PC-3 (cell line): ENCODE measurements at regions not wholly inside any gene's neighbourhood (a gene's known extent, or its start where the extent isn't known, plus 50 kb on each side); places are given as distances from the start of the nearest gene placed in this dataset.

Source experiments
- ATAC-seq: fragments of 200-7000 bp; cut with Tn5 transposase; 2 replicates; pipeline ENCODE4 v1.9.1; 2020; ENCODE audit warnings: mild to moderate bottlenecking, moderate library complexity
- BruUV-seq: library from RNA; stranded (reverse); fragments of 400-500 nt; replicated peaks from 2 replicates; lab custom pipeline; 2021; lab: Mats Ljungman, UMichigan
- CTCF ChIA-PET: fragments of 300-600 bp; sonication (Branson Sonifier 250); formaldehyde crosslinking; loops from one replicate; lab custom pipeline; 2022; ENCODE audit warnings: antibody characterized with exemption; lab: Charles Lee
- POLR2A ChIA-PET: fragments of 300-600 bp; sonication (Branson Sonifier 250); formaldehyde crosslinking; loops from one replicate; lab custom pipeline; 2022; ENCODE audit warnings: antibody characterized with exemption; ENCODE audit not compliant: unreplicated experiment; lab: Charles Lee
- DNase-seq: peaks from one replicate; pipeline ENCODE4 v3.0.0-alpha.2; 2015
- H2AFZ ChIP-seq: fragments of 300-600 bp; sonication (generic); 2 replicates; pipeline ENCODE4 v1.6.0; 2016; ENCODE audit warnings: antibody characterized with exemption, low read length
- H3F3A ChIP-seq: fragments of 300-600 bp; sonication (generic); one replicate; pipeline ENCODE4 v1.6.0; 2017; ENCODE audit warnings: antibody characterized with exemption, low read length, control low read depth, mild to moderate bottlenecking; ENCODE audit not compliant: unreplicated experiment
- H3K27ac ChIP-seq: fragments of 300-600 bp; sonication (generic); 2 replicates; pipeline ENCODE4 v1.5.1; 2016; ENCODE audit warnings: mild to moderate bottlenecking, low read length
- H3K27me3 ChIP-seq: fragments of 300-600 bp; sonication (generic); 2 replicates; pipeline ENCODE4 v1.6.1; 2016; ENCODE audit warnings: low read length, mixed read lengths
- H3K36me3 ChIP-seq: fragments of 300-600 bp; sonication (generic); 2 replicates; pipeline ENCODE4 v1.6.1; 2016; ENCODE audit warnings: low read depth, mixed run types, low read length, mixed read lengths
- H3K4me1 ChIP-seq: fragments of 300-600 bp; sonication (generic); 2 replicates; pipeline ENCODE4 v1.5.1; 2016; ENCODE audit warnings: low read length; ENCODE audit not compliant: insufficient read depth
- H3K4me2 ChIP-seq: fragments of 300-600 bp; sonication (generic); 2 replicates; pipeline ENCODE4 v1.6.0; 2016; ENCODE audit warnings: low read length
- H3K4me3 ChIP-seq: fragments of 300-600 bp; sonication (generic); 2 replicates; pipeline ENCODE4 v1.5.1; 2016; ENCODE audit warnings: mild to moderate bottlenecking, low read length, mixed read lengths
- H3K79me2 ChIP-seq: fragments of 300-600 bp; sonication (generic); 2 replicates; pipeline ENCODE4 v1.6.1; 2017; ENCODE audit warnings: low read length, mixed read lengths
- H3K9ac ChIP-seq: fragments of 300-600 bp; sonication (generic); 2 replicates; pipeline ENCODE4 v1.6.0; 2016; ENCODE audit warnings: mild to moderate bottlenecking, low read length
- H3K9me2 ChIP-seq: fragments of 300-600 bp; sonication (generic); replicated peaks from 2 replicates; pipeline ENCODE4 v1.6.1; 2016; ENCODE audit warnings: mixed run types, low read length, mixed read lengths
- H3K9me3 ChIP-seq: fragments of 300-600 bp; sonication (generic); 2 replicates; pipeline ENCODE4 v1.6.1; 2016; ENCODE audit warnings: low read length, mixed read lengths
- H4K20me1 ChIP-seq: fragments of 300-600 bp; sonication (generic); 2 replicates; pipeline ENCODE4 v1.6.1; 2016; ENCODE audit warnings: low read length, mixed read lengths
- CTCF ChIP-seq: fragments of 300-600 bp; sonication (generic); conservative IDR thresholded peaks from 2 replicates; pipeline ENCODE4 v1.5.1; 2017; ENCODE audit warnings: antibody characterized with exemption, low read depth, mild to moderate bottlenecking, low read length
- EZH2 ChIP-seq: fragments of 300-600 bp; sonication (generic); IDR thresholded peaks from one replicate; pipeline ENCODE4 v1.6.1; 2017; ENCODE audit warnings: antibody characterized with exemption, mild to moderate bottlenecking, low read length; ENCODE audit not compliant: unreplicated experiment
- EZH2phosphoT487 ChIP-seq: fragments of 300-600 bp; sonication (generic); IDR thresholded peaks from 2 replicates; pipeline ENCODE4 v1.6.1; 2018; ENCODE audit warnings: mild to moderate bottlenecking, antibody characterized with exemption, low read length, borderline replicate concordance
- intact Hi-C: fragments of 100-400 bp; cut with micrococcal nuclease; formaldehyde crosslinking; loops from 2 replicates; pipeline ENCODE4 v1.9.0; 2023

- Histone ChIP-seq H3K4me3 (no peak overlapping the region), H2AFZ (no peak overlapping the region), H3K4me2 (no peak overlapping the region), H3K9ac (no peak overlapping the region), H3F3A (no peaks in the 10 kb centered on the region), H3K79me2 (no peaks in the 10 kb centered on the region), H3K9me3 (no peaks in the 10 kb centered on the region), H4K20me1 (no peaks in the 10 kb centered on the region), H3K27me3 (no peaks in the 10 kb centered on the region), H3K4me1 (no peaks in the 10 kb centered on the region), H3K36me3 (no peaks in the 10 kb centered on the region), H3K9me2 (no peaks in the 10 kb centered on the region), H3K27ac (no peak overlapping the region)
- no peak for TF ChIP-seq EZH2phosphoT487
- no TSS peak for BruUV-seq
- ATAC-seq (no peak), DNase-seq (no peak)
- intact Hi-C loops: no loop called here
- ChIA-PET CTCF (no interaction called here), POLR2A (no interaction called here)
Measured at GRCh38 chr10:6347391-6347951, 144.7 kb downstream of the PFKFB3 start.

DNA sequence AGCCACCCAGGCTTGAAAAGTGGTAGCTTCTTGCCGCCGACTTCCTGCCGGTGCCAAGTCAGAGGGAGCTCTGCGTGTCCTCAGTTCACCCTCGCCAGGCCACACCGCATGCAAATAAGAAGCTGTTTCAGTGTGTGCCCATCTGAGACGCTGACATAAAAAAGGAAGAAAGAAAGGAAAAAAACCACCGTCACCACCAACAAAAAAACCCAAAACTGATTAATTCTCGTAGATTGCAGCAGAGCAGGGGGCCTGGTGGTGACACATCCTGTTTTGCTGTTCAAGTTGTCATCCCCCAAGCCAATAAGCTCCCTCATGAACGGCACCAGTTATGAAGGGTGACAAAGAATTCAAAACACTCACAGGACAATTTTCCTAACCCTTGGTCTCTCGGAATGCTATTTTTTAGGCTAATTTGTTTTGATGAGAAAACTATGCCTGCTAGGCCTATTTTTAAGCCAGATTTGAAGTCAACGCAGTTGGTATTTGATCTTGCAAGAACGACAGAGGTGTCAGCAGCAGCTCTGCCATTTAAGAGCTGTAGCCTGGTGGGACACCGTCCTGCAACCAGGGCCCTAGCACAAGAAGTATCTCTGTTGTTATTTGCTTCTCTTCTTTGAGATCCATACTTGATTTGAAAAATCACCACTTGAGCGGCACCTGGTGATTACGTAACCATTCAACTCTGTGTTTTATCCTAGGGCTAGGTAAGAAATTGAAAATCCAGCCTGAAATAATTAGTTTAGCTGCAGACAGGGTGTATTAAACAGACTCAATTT, 145.6 kb downstream of the PFKFB3 start:
- no peak overlapping the region for H3K4me2 ChIP-seq
- POLR2A ChIA-PET: no interaction called here
- no peaks in the 10 kb centered on the region for H3K9me3 ChIP-seq
- H3K27me3 ChIP-seq: no peaks in the 10 kb centered on the region
- no TSS peak for BruUV-seq
- no peaks in the 10 kb centered on the region for H3F3A ChIP-seq
- no peaks in the 10 kb centered on the region for H3K9me2 ChIP-seq
- intact Hi-C loops: no loop called here
- CTCF ChIA-PET: no interaction called here
- H4K20me1 ChIP-seq: no peaks in the 10 kb centered on the region
- H3K36me3 ChIP-seq: no peaks in the 10 kb centered on the region
- H3K9ac ChIP-seq: no peak overlapping the region
- H3K4me1 ChIP-seq: no peaks in the 10 kb centered on the region
- no peak for DNase-seq
- no peak overlapping the region for H3K27ac ChIP-seq
- H3K79me2 ChIP-seq: no peaks in the 10 kb centered on the region
- no peak for TF ChIP-seq EZH2
- no peak for TF ChIP-seq EZH2phosphoT487
- TF ChIP-seq CTCF: no peak
- H3K4me3 ChIP-seq: no peak overlapping the region
- no peak overlapping the region for H2AFZ ChIP-seq
- no peak for ATAC-seq

GRCh38 chr10:6349846-6350535, 147.3 kb downstream of the PFKFB3 start:
- H3K27ac ChIP-seq: no peak overlapping the region
- no peak for ATAC-seq
- no peaks in the 10 kb centered on the region for H3K79me2 ChIP-seq
- no peaks in the 10 kb centered on the region for H3F3A ChIP-seq
- POLR2A ChIA-PET: no interaction called here
- H3K9me3 ChIP-seq: no peaks in the 10 kb centered on the region
- no peaks in the 10 kb centered on the region for H4K20me1 ChIP-seq
- TF ChIP-seq CTCF (no peak), EZH2phosphoT487 (no peak), EZH2 (no peak)
- CTCF ChIA-PET: no interaction called here
- H3K4me2 ChIP-seq: no peak overlapping the region
- H3K36me3 ChIP-seq: no peaks in the 10 kb centered on the region
- BruUV-seq: no TSS peak
- no peaks in the 10 kb centered on the region for H3K27me3 ChIP-seq
- no peak overlapping the region for H3K4me3 ChIP-seq
- no peak overlapping the region for H2AFZ ChIP-seq
- no peak for DNase-seq
- H3K9ac ChIP-seq: no peak overlapping the region
- intact Hi-C loops: no loop called here
- H3K4me1 ChIP-seq: no peaks in the 10 kb centered on the region
- H3K9me2 ChIP-seq: no peaks in the 10 kb centered on the region
